T47D (cell line): ENCODE measurements at regions not wholly inside any gene's neighbourhood (a gene's known extent, or its start where the extent isn't known, plus 50 kb on each side); places are given as distances from the start of the nearest gene placed in this dataset.
"Not testable (repeated sequence)": the region's sequence is repeated elsewhere in the genome, so short reads cannot be mapped to it uniquely, and the experiment has no call there.

Experiments
- DNase-seq, 2 experiments: peaks; one replicate each; pipeline versions ENCODE4 v3.0.0 to v3.0.0-alpha.2; 2011 to 2012; ENCODE audit warnings: low read depth in 1 of 2, low spot score in 1 of 2
- JUND ChIP-seq: IDR thresholded peaks from 2 replicates; pipeline ENCODE4 v1.6.1; 2012; ENCODE audit warnings: low read depth
- in situ Hi-C: cut with HindIII; loops from 2 replicates; pipeline ENCODE4 v1.10.0; 2016; ENCODE audit warnings: low sequenced_read_pairs, low pct_unique_long_range_greater_than_20kb

DNA sequence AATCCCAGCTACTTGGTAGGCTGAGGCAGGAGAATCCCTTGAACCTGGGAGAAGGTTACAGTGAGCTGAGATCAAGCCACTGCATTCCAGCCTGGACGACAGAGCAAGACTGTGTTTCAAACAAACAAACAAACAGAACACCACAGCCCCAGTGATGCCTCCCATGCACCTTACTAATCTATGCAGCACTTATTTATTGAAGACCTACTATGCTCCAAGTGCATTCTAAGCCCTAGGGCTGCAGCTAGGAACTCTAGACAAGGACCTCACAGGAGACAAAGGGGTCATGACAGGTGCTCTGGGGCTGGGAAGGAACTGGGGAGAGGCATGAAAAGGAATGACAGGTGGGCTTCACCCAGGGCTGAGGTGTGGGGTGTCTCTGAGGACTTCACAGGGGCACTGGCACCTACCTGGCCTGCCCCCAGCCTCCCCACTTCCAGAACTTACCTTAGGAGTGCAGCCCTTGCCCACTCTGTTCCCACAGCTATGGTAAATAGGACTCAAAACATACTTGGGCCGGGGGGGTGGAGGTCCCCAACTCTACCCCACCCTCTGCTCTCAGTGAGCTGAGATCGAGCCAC lies 69.4 kb downstream of the C9orf50 start:
- no peak for TF ChIP-seq JUND
- in situ Hi-C loops, result no loop called here
- DNase-seq, result no peak

- not testable (repeated sequence) for DNase-seq
These were observed 69.9 kb downstream of the C9orf50 start for GRCh38 chr9:129550977-129551376.

GRCh38 chr9:129550199-129550839 lies 70.6 kb downstream of the C9orf50 start:
- peak; percentile 55 to 65 for DNase-seq
- no peak for TF ChIP-seq JUND
- in situ Hi-C loops, result no loop called here

More at GRCh38 chr9:129550977-129551376, 69.9 kb downstream of the C9orf50 start:
- in situ Hi-C loops, result not testable (repeated sequence)

DNA sequence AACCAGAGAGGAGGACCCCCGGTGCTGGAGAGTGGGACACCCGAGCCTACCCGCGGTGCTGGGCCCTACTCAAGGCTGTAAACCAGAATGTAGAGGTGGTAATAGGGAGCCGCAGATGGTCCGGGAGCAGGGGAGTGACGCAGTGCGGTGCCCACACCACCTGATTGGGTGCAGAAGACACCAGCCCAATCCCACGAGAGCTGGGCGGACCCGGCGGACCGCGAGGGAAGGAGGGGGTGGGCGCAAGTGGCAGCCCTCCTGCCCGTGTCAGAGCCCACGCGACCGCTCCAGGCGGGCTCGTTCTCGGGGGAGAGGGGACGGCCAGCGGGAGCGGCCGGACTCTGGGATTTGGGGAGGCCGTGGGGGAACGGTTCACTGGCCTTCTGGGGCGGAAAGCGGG lies 71.2 kb downstream of the C9orf50 start:
- no peak for DNase-seq
- TF ChIP-seq JUND, result no peak
- in situ Hi-C loops, result no loop called here

DNA sequence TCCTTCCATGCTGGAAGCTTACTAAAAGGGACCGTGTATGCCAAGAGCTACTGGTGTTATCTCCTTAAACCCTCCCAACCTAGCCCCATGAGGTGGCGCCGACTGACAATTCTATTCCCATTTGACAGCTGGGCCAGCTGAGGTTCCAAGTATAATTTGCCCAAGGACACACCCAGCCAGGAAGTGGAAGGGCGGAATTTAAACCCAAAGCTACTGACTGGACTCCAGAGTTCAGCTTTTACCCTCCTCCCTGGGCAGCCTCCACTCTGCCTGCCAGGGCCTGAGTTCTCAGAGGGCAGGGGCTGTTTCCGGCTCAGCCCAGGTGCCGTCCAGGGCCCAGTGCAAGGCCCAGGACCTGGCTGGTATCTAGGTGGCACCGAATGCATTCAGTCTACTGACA lies 71.8 kb downstream of the C9orf50 start:
- no peak for TF ChIP-seq JUND
- DNase-seq, result no peak
- in situ Hi-C loops, result no loop called here

GRCh38 chr9:129548571-129549135 lies 72.2 kb downstream of the C9orf50 start:
- in situ Hi-C loops, result no loop called here
- no peak for TF ChIP-seq JUND
- no peak for DNase-seq

- no peak for DNase-seq
These were observed 72.9 kb downstream of the C9orf50 start for GRCh38 chr9:129547869-129548570.

DNA sequence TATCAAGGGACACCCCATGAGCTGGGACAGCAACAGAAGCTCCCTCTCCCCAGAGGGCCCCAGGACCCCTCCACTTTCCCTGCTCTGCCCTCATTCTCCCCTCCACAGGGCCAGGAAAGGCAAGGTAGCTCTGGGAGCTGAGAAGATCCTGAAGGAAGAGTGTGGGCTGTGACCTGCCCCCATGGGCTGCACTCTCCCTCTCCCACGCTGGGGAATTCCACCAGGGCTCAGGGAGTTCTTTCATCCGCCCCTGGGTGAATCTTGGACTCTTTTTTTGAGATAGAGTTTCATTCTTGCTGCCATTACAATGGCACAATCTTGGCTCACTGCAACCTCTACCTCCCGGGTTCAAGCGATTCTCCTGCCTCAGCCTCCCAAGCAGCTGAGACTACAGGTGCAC lies 73.8 kb downstream of the C9orf50 start:
- DNase-seq, result no peak
- in situ Hi-C loops, result no loop called here
- no peak for TF ChIP-seq JUND

More at GRCh38 chr9:129547869-129548570, 72.9 kb downstream of the C9orf50 start:
- in situ Hi-C loops, result no loop called here
- TF ChIP-seq JUND, result no peak

GRCh38 chr9:129545876-129546275 lies 75.0 kb downstream of the C9orf50 start:
- DNase-seq, in situ Hi-C loops: not testable (repeated sequence)

GRCh38 chr9:129544761-129545160 lies 76.1 kb downstream of the C9orf50 start:
- no peak for TF ChIP-seq JUND
- no peak for DNase-seq
- in situ Hi-C loops, result no loop called here

GRCh38 chr9:129542741-129543140 lies 78.2 kb downstream of the C9orf50 start:
- DNase-seq, result no peak
- TF ChIP-seq JUND, result no peak
- in situ Hi-C loops, result no loop called here

DNA sequence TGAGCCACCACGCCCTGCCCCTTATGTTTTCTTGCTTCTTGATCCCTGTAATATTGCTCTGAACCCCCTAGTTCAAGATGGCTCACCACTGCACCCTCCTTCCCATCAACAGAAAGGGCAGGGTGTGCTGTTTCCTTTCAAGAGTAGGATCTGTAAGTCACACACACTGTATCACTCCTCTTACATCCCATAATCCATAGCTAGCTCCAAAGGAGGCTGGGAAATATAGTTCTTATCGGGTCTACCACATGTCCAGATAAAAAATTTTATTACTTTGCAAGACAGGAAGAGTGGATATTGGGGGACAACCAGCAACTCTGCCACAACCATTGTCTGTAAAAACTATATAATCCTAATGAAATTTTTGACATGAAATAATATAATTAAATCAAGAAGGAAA lies 79.6 kb downstream of the C9orf50 start:
- in situ Hi-C loops, result no loop called here
- TF ChIP-seq JUND, result no peak
- no peak for DNase-seq

- TF ChIP-seq JUND, result no peak
- no peak for DNase-seq
- in situ Hi-C loops, result no loop called here
These were observed 81.5 kb downstream of the C9orf50 start for GRCh38 chr9:129539446-129539845.

- in situ Hi-C loops, DNase-seq: not testable (repeated sequence)
These were observed 89.0 kb downstream of the C9orf50 start for GRCh38 chr9:129531860-129532402.

GRCh38 chr9:129527955-129528354 lies 92.9 kb downstream of the C9orf50 start:
- in situ Hi-C loops, DNase-seq: not testable (repeated sequence)
